A549 (cell line): ENCODE measurements at regions not wholly inside any gene's neighbourhood (a gene's known extent, or its start where the extent isn't known, plus 50 kb on each side); places are given as distances from the start of the nearest gene placed in this dataset.

Experiments
- ATAC-seq, 2 experiments: fragments of 200-7000 bp in 1 of 2; fragments of >200 bp in 1 of 2; cut with Nextera tagmentation in 1 of 2; cut with Tn5 transposase in 1 of 2; 3 replicates each; pipeline versions ENCODE4 v1.8.0 to v1.9.1; 2018 to 2020; ENCODE audit warnings: mild to moderate bottlenecking in 1 of 2, moderate library complexity in 1 of 2
- CTCF ChIA-PET: fragments of 300-600 bp; sonication (Branson Sonifier 250); formaldehyde crosslinking; extraction: SDS; loops from one replicate; lab custom pipeline; 2021; ENCODE audit warnings: antibody characterized with exemption, inconsistent platforms; lab: Yijun Ruan, JAX
- POLR2A ChIA-PET: fragments of 350-600 bp; formaldehyde crosslinking; extraction: SDS; loops from one replicate; lab custom pipeline; 2021; ENCODE audit warnings: antibody characterized with exemption, inconsistent platforms; lab: Yijun Ruan, JAX
- DNase-seq, 2 experiments: peaks; one replicate each; pipeline versions ENCODE4 v3.0.0 to v3.0.0-alpha.2; 2011 to 2016; ENCODE audit warnings: low read depth in 1 of 2, low spot score in 1 of 2
- FAIRE-seq: peaks from 2 replicates; lab custom pipeline; 2011; peaks lifted over from hg19 to GRCh38; lab: Jason Lieb, UNC
- H3K27ac ChIP-seq, 2 experiments: fragments of >200 bp; sonication (Bioruptor Twin); formaldehyde crosslinking; 3 replicates each; pipeline ENCODE4 v1.5.1; 2016 to 2017
- H3K4me1 ChIP-seq: fragments of >200 bp; sonication (Bioruptor Twin); formaldehyde crosslinking; 3 replicates; pipeline ENCODE4 v1.6.1; 2016
- H3K4me2 ChIP-seq: fragments of >200 bp; sonication (Bioruptor Twin); formaldehyde crosslinking; 3 replicates; pipeline ENCODE4 v1.6.1; 2016
- H3K4me3 ChIP-seq: fragments of >200 bp; sonication (Bioruptor Twin); formaldehyde crosslinking; 3 replicates; pipeline ENCODE4 v1.5.1; 2016
- H3K9me3 ChIP-seq: fragments of >200 bp; sonication (Bioruptor Twin); formaldehyde crosslinking; 3 replicates; pipeline ENCODE4 v1.6.1; 2016
- BHLHE40 ChIP-seq: IDR thresholded peaks from 2 replicates; pipeline ENCODE4 v1.6.1; 2012; ENCODE audit warnings: low read depth, low read length, inconsistent platforms
- CBX2 ChIP-seq: fragments of 200-600 bp; sonication (generic); IDR thresholded peaks from 2 replicates; pipeline ENCODE4 v1.6.1; 2016; ENCODE audit warnings: low read depth, mild to moderate bottlenecking, borderline replicate concordance
- CEBPB ChIP-seq, 2 experiments: fragments of >200 bp in 1 of 2; sonication (Bioruptor Twin) in 1 of 2; formaldehyde crosslinking in 1 of 2; IDR thresholded peaks; 2 replicates each; pipeline ENCODE4 v1.6.1; 2012 to 2016
- FOSB ChIP-seq: fragments of 250-450 bp; sonication (Bioruptor Pico); IDR thresholded peaks from 2 replicates; pipeline ENCODE4 v1.5.0; 2020; ENCODE audit warnings: mild to moderate bottlenecking, moderate library complexity
- FOSL2 ChIP-seq, 2 experiments: fragments of 450-650 bp in 1 of 2; fragments of >200 bp in 1 of 2; sonication (Bioruptor Twin) in 1 of 2; formaldehyde crosslinking; IDR thresholded peaks; 2 replicates each; pipeline versions ENCODE4 v1.5.0 to v1.6.1; 2016 to 2020; ENCODE audit warnings: mild to moderate bottlenecking in 1 of 2, moderate library complexity in 1 of 2
- FOXS1 ChIP-seq: fragments of 250-450 bp; sonication (Bioruptor Pico); IDR thresholded peaks from 2 replicates; pipeline ENCODE4 v1.5.0; 2020; ENCODE audit warnings: mild to moderate bottlenecking, moderate library complexity
- GATA3 ChIP-seq: IDR thresholded peaks from 2 replicates; pipeline ENCODE4 v1.6.1; 2012; ENCODE audit warnings: borderline replicate concordance
- HOXA7 ChIP-seq: fragments of 250-450 bp; sonication (Bioruptor Pico); IDR thresholded peaks from 2 replicates; pipeline ENCODE4 v1.5.0; 2020; ENCODE audit warnings: mild to moderate bottlenecking, moderate library complexity
- HOXB5 ChIP-seq: fragments of 250-450 bp; sonication (Bioruptor Pico); IDR thresholded peaks from 2 replicates; pipeline ENCODE4 v1.5.0; 2020; ENCODE audit warnings: mild to moderate bottlenecking, moderate library complexity
- JUNB ChIP-seq: fragments of >200 bp; sonication (Bioruptor Twin); formaldehyde crosslinking; IDR thresholded peaks from 2 replicates; pipeline ENCODE4 v1.6.1; 2016
- KDM1A ChIP-seq: fragments of 200-600 bp; sonication (generic); IDR thresholded peaks from 2 replicates; pipeline ENCODE4 v1.6.1; 2016; ENCODE audit warnings: low read depth, mild to moderate bottlenecking
- KDM5A ChIP-seq: fragments of 200-600 bp; sonication (generic); IDR thresholded peaks from 2 replicates; pipeline ENCODE4 v1.6.1; 2016; ENCODE audit warnings: antibody characterized with exemption, mild to moderate bottlenecking
- MAFK ChIP-seq: fragments of 450-650 bp; IDR thresholded peaks from 2 replicates; pipeline ENCODE4 v1.6.1; 2014; ENCODE audit not compliant: partially characterized antibody
- MAZ ChIP-seq: fragments of 150-350 bp; IDR thresholded peaks from 2 replicates; pipeline ENCODE4 v1.6.1; 2014; ENCODE audit warnings: antibody characterized with exemption, low read depth, low read length, borderline replicate concordance
- MYC ChIP-seq: IDR thresholded peaks from 2 replicates; pipeline ENCODE4 v1.6.1; 2012; ENCODE audit warnings: mild to moderate bottlenecking, inconsistent platforms, low read length, improper control_type of control experiment, borderline replicate concordance
- NFE2L2 ChIP-seq: fragments of 150-350 bp; conservative IDR thresholded peaks from 2 replicates; pipeline ENCODE4 v1.6.1; 2014; ENCODE audit warnings: low read length
- NR3C1 ChIP-seq: fragments of >200 bp; sonication (Bioruptor Twin); formaldehyde crosslinking; IDR thresholded peaks from 3 replicates; pipeline ENCODE4 v1.6.1; 2017
- POLR2A ChIP-seq: IDR thresholded peaks from 2 replicates; pipeline ENCODE4 v1.6.1; 2012; ENCODE audit warnings: mild to moderate bottlenecking, low read length
- RAD21 ChIP-seq, 2 experiments: fragments of >200 bp in 1 of 2; sonication (Bioruptor Twin) in 1 of 2; formaldehyde crosslinking in 1 of 2; IDR thresholded peaks in 1 of 2; conservative IDR thresholded peaks in 1 of 2; 2 replicates in 1 of 2; 3 replicates in 1 of 2; pipeline ENCODE4 v1.6.1; 2012 to 2018; ENCODE audit warnings: inconsistent platforms in 1 of 2
- RARB ChIP-seq: fragments of 250-450 bp; sonication (Bioruptor Pico); IDR thresholded peaks from 2 replicates; pipeline ENCODE4 v1.8.0; 2021; ENCODE audit warnings: mild to moderate bottlenecking, moderate library complexity
- RFX5 ChIP-seq: fragments of 450-650 bp; IDR thresholded peaks from 2 replicates; pipeline ENCODE4 v1.7.1; 2014; ENCODE audit warnings: antibody characterized with exemption, mild to moderate bottlenecking, moderate library complexity
- RNF2 ChIP-seq: fragments of 200-600 bp; sonication (generic); IDR thresholded peaks from 2 replicates; pipeline ENCODE4 v1.6.1; 2016; ENCODE audit warnings: low read depth, mild to moderate bottlenecking, antibody characterized with exemption, moderate library complexity, borderline replicate concordance
- SMC3 ChIP-seq: fragments of >200 bp; sonication (Bioruptor Twin); formaldehyde crosslinking; IDR thresholded peaks from 3 replicates; pipeline ENCODE4 v1.6.1; 2018; ENCODE audit warnings: inconsistent platforms
- TFCP2L1 ChIP-seq: fragments of 250-450 bp; sonication (Bioruptor Pico); IDR thresholded peaks from 2 replicates; pipeline ENCODE4 v1.5.0; 2021; ENCODE audit warnings: mild to moderate bottlenecking
- TP53 ChIP-seq: fragments of 250-450 bp; sonication (Bioruptor Pico); IDR thresholded peaks from 2 replicates; pipeline ENCODE4 v1.5.0; 2021; ENCODE audit warnings: mild to moderate bottlenecking, moderate library complexity
- ZC3H11A ChIP-seq: fragments of 450-650 bp; IDR thresholded peaks from 2 replicates; pipeline ENCODE4 v1.6.1; 2014; ENCODE audit warnings: antibody characterized with exemption, mild to moderate bottlenecking
- ZFP36 ChIP-seq: fragments of 450-650 bp; IDR thresholded peaks from 2 replicates; pipeline ENCODE4 v1.6.1; 2014; ENCODE audit warnings: borderline replicate concordance; ENCODE audit not compliant: partially characterized antibody
- ZSCAN20 ChIP-seq: fragments of 250-450 bp; sonication (Bioruptor Pico); IDR thresholded peaks from 2 replicates; pipeline ENCODE4 v1.8.0; 2022; ENCODE audit warnings: mild to moderate bottlenecking, moderate library complexity
- WGBS: methylation state at CpG from one replicate; pipeline ENCODE4 v1.1.6; 2017; ENCODE audit errors: missing lambda C conversion rate; 5-methylcytosine and 5-hydroxymethylcytosine counted together
- TF ChIP-seq, protein P1 (sequence below): fragments of 150-350 bp; IDR thresholded peaks from 2 replicates; pipeline ENCODE4 v1.6.1; 2014; ENCODE audit warnings: low read depth, mild to moderate bottlenecking, low read length
- TF ChIP-seq, protein P2 (sequence below): fragments of 250-450 bp; sonication (Bioruptor Pico); IDR thresholded peaks from 2 replicates; pipeline ENCODE4 v1.5.0; 2021; ENCODE audit warnings: mild to moderate bottlenecking, moderate library complexity, borderline replicate concordance
- TF ChIP-seq, protein P3 (sequence below): IDR thresholded peaks from 2 replicates; pipeline ENCODE4 v1.6.1; 2012; ENCODE audit warnings: low read depth, borderline replicate concordance
- TF ChIP-seq, protein P4 (sequence below): fragments of >200 bp; sonication (Bioruptor Twin); formaldehyde crosslinking; IDR thresholded peaks from 3 replicates; pipeline ENCODE4 v1.5.1; 2016
- TF ChIP-seq, protein P5 (sequence below): fragments of >200 bp; sonication (Bioruptor Twin); formaldehyde crosslinking; IDR thresholded peaks from 3 replicates; pipeline ENCODE4 v1.6.1; 2016

DNA sequence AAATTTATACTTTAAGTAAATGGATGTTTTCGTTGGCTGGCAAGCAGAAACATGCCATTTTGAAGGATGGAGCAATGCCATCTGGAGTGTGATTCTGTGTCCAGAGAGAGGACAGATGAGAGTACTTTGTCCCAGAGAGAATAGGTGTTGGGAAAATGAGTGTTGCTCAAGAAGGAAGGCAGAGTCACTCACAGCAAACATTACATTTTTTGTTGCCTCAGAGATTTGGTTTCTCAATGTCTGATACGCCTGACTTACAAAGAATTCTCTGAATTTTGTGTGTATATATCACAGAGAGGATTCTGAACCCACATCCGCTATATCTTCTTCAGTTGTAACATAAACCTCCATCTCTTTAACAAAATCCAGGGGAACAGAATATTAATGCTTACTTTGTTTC lies 102.8 kb upstream of the PCDH18 start:
- DNase-seq (peak in 1 of 2 experiments; percentile 3), ATAC-seq (no peak)
- no peaks in the 10 kb centered on the region for H3K4me1 ChIP-seq
- POLR2A ChIA-PET, result no interaction called here
- no peaks in the 10 kb centered on the region for H3K9me3 ChIP-seq
- H3K4me3 ChIP-seq, result no peak overlapping the region
- no peak for TF ChIP-seq RAD21 (conservative IDR thresholded peaks at IDR 0.05 in 1 of 2, IDR thresholded peaks at IDR 0.05 in 1 of 2)
- no peak for TF ChIP-seq NR3C1
- TF ChIP-seq HOXA7, result no peak
- no peak for TF ChIP-seq MYC
- no peak for TF ChIP-seq CEBPB (IDR thresholded peaks at IDR 0.05)
- TF ChIP-seq TFCP2L1 (CRISPR knock-in tag), result no peak
- TF ChIP-seq, protein P1, sequence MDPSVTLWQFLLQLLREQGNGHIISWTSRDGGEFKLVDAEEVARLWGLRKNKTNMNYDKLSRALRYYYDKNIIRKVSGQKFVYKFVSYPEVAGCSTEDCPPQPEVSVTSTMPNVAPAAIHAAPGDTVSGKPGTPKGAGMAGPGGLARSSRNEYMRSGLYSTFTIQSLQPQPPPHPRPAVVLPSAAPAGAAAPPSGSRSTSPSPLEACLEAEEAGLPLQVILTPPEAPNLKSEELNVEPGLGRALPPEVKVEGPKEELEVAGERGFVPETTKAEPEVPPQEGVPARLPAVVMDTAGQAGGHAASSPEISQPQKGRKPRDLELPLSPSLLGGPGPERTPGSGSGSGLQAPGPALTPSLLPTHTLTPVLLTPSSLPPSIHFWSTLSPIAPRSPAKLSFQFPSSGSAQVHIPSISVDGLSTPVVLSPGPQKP, result no peak
- TF ChIP-seq, all 56 proteins: peak for 0
- Histone ChIP-seq H3K27ac (no peak overlapping the region), H3K4me2 (no peak overlapping the region)
- FAIRE-seq, result no peak
- CTCF ChIA-PET, result no interaction called here
- WGBS, result 19% methylated on average over 3 of the region's 3 CpGs

DNA sequence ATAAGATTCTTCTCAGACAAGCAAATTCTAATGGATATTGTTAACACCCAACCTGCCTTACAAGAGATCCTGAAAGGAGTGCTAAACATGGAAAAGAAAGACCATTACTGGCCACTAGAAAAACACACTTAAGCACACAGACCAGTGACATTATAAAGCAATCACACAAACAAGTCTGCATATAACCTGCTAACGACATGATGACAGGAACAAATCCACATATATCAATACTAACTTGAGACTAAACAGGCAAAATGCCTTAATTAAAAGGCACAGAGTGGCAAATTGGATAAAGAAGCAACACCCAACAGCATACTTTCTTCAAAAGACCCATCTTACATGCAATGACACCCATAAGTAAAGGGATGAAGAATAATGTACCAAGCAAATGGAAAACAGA lies 100.5 kb upstream of the PCDH18 start:
- 12% methylated on average over 1 of the region's 1 CpG for WGBS
- FAIRE-seq, result no peak
- no peak for ATAC-seq

DNA sequence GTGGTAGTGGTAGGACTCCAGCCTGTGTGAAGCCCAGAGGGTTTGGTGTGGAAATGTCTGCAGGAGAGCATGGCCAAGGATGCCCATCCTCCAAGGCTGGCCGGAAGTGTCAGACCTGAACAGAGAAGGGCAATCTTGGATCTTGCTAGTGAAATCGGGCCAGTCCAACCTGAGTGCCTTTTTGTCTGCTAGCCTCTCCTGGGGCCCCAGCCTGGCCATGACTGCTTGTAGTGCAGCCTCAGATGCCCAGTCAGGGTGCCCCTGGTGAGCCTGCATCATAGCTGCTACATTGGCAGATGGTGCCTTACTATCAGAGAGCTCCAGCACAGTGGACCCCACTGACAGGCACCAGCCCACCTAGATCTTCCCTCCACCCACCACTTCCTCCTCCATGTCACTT lies 99.3 kb upstream of the PCDH18 start:
- H3K4me1 ChIP-seq, result no peaks in the 10 kb centered on the region
- WGBS, result no CpG with 5 or more reads among the region's 2 CpGs
- ChIA-PET POLR2A (no interaction called here), CTCF (interaction anchor here (1.2 kb wide), 1 partner anchor 74 kb away, joined by 3 read pairs; no protein-coding TSS in a partner anchor)
- H3K4me2 ChIP-seq, result no peak overlapping the region
- FAIRE-seq (no peak), DNase-seq (no peak), ATAC-seq (no peak)
- H3K4me3 ChIP-seq, result no peak overlapping the region
- no peaks in the 10 kb centered on the region for H3K9me3 ChIP-seq
- TF ChIP-seq, protein P2, sequence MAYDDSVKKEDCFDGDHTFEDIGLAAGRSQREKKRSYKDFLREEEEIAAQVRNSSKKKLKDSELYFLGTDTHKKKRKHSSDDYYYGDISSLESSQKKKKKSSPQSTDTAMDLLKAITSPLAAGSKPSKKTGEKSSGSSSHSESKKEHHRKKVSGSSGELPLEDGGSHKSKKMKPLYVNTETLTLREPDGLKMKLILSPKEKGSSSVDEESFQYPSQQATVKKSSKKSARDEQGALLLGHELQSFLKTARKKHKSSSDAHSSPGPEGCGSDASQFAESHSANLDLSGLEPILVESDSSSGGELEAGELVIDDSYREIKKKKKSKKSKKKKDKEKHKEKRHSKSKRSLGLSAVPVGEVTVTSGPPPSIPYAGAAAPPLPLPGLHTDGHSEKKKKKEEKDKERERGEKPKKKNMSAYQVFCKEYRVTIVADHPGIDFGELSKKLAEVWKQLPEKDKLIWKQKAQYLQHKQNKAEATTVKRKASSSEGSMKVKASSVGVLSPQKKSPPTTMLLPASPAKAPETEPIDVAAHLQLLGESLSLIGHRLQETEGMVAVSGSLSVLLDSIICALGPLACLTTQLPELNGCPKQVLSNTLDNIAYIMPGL (CRISPR knock-in tag), result no peak
- TF ChIP-seq RNF2 (no peak), MAFK (no peak), TP53 (no peak), CBX2 (no peak), GATA3 (no peak), KDM1A (no peak), BHLHE40 (no peak), RARB (CRISPR knock-in tag) (no peak), FOSB (CRISPR knock-in tag) (no peak)
- TF ChIP-seq, protein P3, sequence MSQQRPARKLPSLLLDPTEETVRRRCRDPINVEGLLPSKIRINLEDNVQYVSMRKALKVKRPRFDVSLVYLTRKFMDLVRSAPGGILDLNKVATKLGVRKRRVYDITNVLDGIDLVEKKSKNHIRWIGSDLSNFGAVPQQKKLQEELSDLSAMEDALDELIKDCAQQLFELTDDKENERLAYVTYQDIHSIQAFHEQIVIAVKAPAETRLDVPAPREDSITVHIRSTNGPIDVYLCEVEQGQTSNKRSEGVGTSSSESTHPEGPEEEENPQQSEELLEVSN, result no peak
- H3K27ac ChIP-seq, result no peak overlapping the region

More for the DNA sequence above, 100.5 kb upstream of the PCDH18 start:
- TF ChIP-seq ZFP36 (no peak), GATA3 (no peak), MAZ (no peak), POLR2A (no peak), RNF2 (no peak), TFCP2L1 (CRISPR knock-in tag) (no peak), HOXB5 (CRISPR knock-in tag) (no peak), FOXS1 (no peak), NFE2L2 (no peak), MYC (no peak), ZC3H11A (no peak), RFX5 (no peak), KDM5A (no peak), BHLHE40 (no peak), FOSL2 (IDR thresholded peaks at IDR 0.05) (no peak), FOSL2 (CRISPR knock-in tag; IDR thresholded peaks at IDR 0.05) (no peak), SMC3 (no peak), JUNB (no peak), ZSCAN20 (no peak)
- TF ChIP-seq, protein P4, sequence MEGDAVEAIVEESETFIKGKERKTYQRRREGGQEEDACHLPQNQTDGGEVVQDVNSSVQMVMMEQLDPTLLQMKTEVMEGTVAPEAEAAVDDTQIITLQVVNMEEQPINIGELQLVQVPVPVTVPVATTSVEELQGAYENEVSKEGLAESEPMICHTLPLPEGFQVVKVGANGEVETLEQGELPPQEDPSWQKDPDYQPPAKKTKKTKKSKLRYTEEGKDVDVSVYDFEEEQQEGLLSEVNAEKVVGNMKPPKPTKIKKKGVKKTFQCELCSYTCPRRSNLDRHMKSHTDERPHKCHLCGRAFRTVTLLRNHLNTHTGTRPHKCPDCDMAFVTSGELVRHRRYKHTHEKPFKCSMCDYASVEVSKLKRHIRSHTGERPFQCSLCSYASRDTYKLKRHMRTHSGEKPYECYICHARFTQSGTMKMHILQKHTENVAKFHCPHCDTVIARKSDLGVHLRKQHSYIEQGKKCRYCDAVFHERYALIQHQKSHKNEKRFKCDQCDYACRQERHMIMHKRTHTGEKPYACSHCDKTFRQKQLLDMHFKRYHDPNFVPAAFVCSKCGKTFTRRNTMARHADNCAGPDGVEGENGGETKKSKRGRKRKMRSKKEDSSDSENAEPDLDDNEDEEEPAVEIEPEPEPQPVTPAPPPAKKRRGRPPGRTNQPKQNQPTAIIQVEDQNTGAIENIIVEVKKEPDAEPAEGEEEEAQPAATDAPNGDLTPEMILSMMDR, result no peak
- TF ChIP-seq, protein P5, sequence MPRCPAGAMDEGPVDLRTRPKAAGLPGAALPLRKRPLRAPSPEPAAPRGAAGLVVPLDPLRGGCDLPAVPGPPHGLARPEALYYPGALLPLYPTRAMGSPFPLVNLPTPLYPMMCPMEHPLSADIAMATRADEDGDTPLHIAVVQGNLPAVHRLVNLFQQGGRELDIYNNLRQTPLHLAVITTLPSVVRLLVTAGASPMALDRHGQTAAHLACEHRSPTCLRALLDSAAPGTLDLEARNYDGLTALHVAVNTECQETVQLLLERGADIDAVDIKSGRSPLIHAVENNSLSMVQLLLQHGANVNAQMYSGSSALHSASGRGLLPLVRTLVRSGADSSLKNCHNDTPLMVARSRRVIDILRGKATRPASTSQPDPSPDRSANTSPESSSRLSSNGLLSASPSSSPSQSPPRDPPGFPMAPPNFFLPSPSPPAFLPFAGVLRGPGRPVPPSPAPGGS, result no peak
- POLR2A ChIA-PET, result no interaction called here
- Histone ChIP-seq H3K4me3 (no peak overlapping the region), H3K9me3 (no peaks in the 10 kb centered on the region), H3K4me2 (no peak overlapping the region), H3K4me1 (no peaks in the 10 kb centered on the region), H3K27ac (no peak overlapping the region)
- CTCF ChIA-PET, result no interaction called here
- DNase-seq, result no peak
